A549 (cell line): ENCODE measurements at regions not wholly inside any gene's neighbourhood (a gene's known extent, or its start where the extent isn't known, plus 50 kb on each side); places are given as distances from the start of the nearest gene placed in this dataset.

Source experiments
- ATAC-seq, 2 experiments: fragments of 200-7000 bp in 1 of 2; fragments of >200 bp in 1 of 2; cut with Nextera tagmentation in 1 of 2; cut with Tn5 transposase in 1 of 2; 3 replicates each; pipeline versions ENCODE4 v1.8.0 to v1.9.1; 2018 to 2020; ENCODE audit warnings: mild to moderate bottlenecking in 1 of 2, moderate library complexity in 1 of 2
- CTCF ChIA-PET: fragments of 300-600 bp; sonication (Branson Sonifier 250); formaldehyde crosslinking; extraction: SDS; loops from one replicate; lab custom pipeline; 2021; ENCODE audit warnings: antibody characterized with exemption, inconsistent platforms; lab: Yijun Ruan, JAX
- POLR2A ChIA-PET: fragments of 350-600 bp; formaldehyde crosslinking; extraction: SDS; loops from one replicate; lab custom pipeline; 2021; ENCODE audit warnings: antibody characterized with exemption, inconsistent platforms; lab: Yijun Ruan, JAX
- DNase-seq, 2 experiments: peaks; one replicate each; pipeline versions ENCODE4 v3.0.0 to v3.0.0-alpha.2; 2011 to 2016; ENCODE audit warnings: low read depth in 1 of 2, low spot score in 1 of 2
- FAIRE-seq: peaks from 2 replicates; lab custom pipeline; 2011; peaks lifted over from hg19 to GRCh38; lab: Jason Lieb, UNC
- H3K27ac ChIP-seq, 2 experiments: fragments of >200 bp; sonication (Bioruptor Twin); formaldehyde crosslinking; 3 replicates each; pipeline ENCODE4 v1.5.1; 2016 to 2017
- H3K4me1 ChIP-seq: fragments of >200 bp; sonication (Bioruptor Twin); formaldehyde crosslinking; 3 replicates; pipeline ENCODE4 v1.6.1; 2016
- H3K4me2 ChIP-seq: fragments of >200 bp; sonication (Bioruptor Twin); formaldehyde crosslinking; 3 replicates; pipeline ENCODE4 v1.6.1; 2016
- H3K4me3 ChIP-seq: fragments of >200 bp; sonication (Bioruptor Twin); formaldehyde crosslinking; 3 replicates; pipeline ENCODE4 v1.5.1; 2016
- H3K9me3 ChIP-seq: fragments of >200 bp; sonication (Bioruptor Twin); formaldehyde crosslinking; 3 replicates; pipeline ENCODE4 v1.6.1; 2016
- BHLHE40 ChIP-seq: IDR thresholded peaks from 2 replicates; pipeline ENCODE4 v1.6.1; 2012; ENCODE audit warnings: low read depth, low read length, inconsistent platforms
- CBX2 ChIP-seq: fragments of 200-600 bp; sonication (generic); IDR thresholded peaks from 2 replicates; pipeline ENCODE4 v1.6.1; 2016; ENCODE audit warnings: low read depth, mild to moderate bottlenecking, borderline replicate concordance
- CEBPB ChIP-seq, 2 experiments: fragments of >200 bp in 1 of 2; sonication (Bioruptor Twin) in 1 of 2; formaldehyde crosslinking in 1 of 2; IDR thresholded peaks; 2 replicates each; pipeline ENCODE4 v1.6.1; 2012 to 2016
- EHMT2 ChIP-seq: fragments of 200-600 bp; sonication (generic); IDR thresholded peaks from 2 replicates; pipeline ENCODE4 v1.6.1; 2016; ENCODE audit warnings: antibody characterized with exemption, low read depth, mild to moderate bottlenecking, moderate library complexity
- FOSL2 ChIP-seq, 2 experiments: fragments of 450-650 bp in 1 of 2; fragments of >200 bp in 1 of 2; sonication (Bioruptor Twin) in 1 of 2; formaldehyde crosslinking; IDR thresholded peaks; 2 replicates each; pipeline versions ENCODE4 v1.5.0 to v1.6.1; 2016 to 2020; ENCODE audit warnings: mild to moderate bottlenecking in 1 of 2, moderate library complexity in 1 of 2
- FOXS1 ChIP-seq: fragments of 250-450 bp; sonication (Bioruptor Pico); IDR thresholded peaks from 2 replicates; pipeline ENCODE4 v1.5.0; 2020; ENCODE audit warnings: mild to moderate bottlenecking, moderate library complexity
- HOXA7 ChIP-seq: fragments of 250-450 bp; sonication (Bioruptor Pico); IDR thresholded peaks from 2 replicates; pipeline ENCODE4 v1.5.0; 2020; ENCODE audit warnings: mild to moderate bottlenecking, moderate library complexity
- KDM5A ChIP-seq: fragments of 200-600 bp; sonication (generic); IDR thresholded peaks from 2 replicates; pipeline ENCODE4 v1.6.1; 2016; ENCODE audit warnings: antibody characterized with exemption, mild to moderate bottlenecking
- NFE2L2 ChIP-seq: fragments of 150-350 bp; conservative IDR thresholded peaks from 2 replicates; pipeline ENCODE4 v1.6.1; 2014; ENCODE audit warnings: low read length
- PHF8 ChIP-seq: fragments of 200-600 bp; sonication (generic); IDR thresholded peaks from 2 replicates; pipeline ENCODE4 v1.6.1; 2016; ENCODE audit warnings: low read depth, mild to moderate bottlenecking, antibody characterized with exemption, moderate library complexity, borderline replicate concordance
- POLR2AphosphoS2 ChIP-seq: conservative IDR thresholded peaks from 2 replicates; pipeline ENCODE4 v1.6.1; 2012; ENCODE audit warnings: low read length, improper control_type of control experiment, inconsistent platforms
- RAD21 ChIP-seq, 2 experiments: fragments of >200 bp in 1 of 2; sonication (Bioruptor Twin) in 1 of 2; formaldehyde crosslinking in 1 of 2; IDR thresholded peaks in 1 of 2; conservative IDR thresholded peaks in 1 of 2; 2 replicates in 1 of 2; 3 replicates in 1 of 2; pipeline ENCODE4 v1.6.1; 2012 to 2018; ENCODE audit warnings: inconsistent platforms in 1 of 2
- RARB ChIP-seq: fragments of 250-450 bp; sonication (Bioruptor Pico); IDR thresholded peaks from 2 replicates; pipeline ENCODE4 v1.8.0; 2021; ENCODE audit warnings: mild to moderate bottlenecking, moderate library complexity
- REST ChIP-seq: fragments of 200-600 bp; sonication (generic); IDR thresholded peaks from 2 replicates; pipeline ENCODE4 v1.6.1; 2016; ENCODE audit warnings: antibody characterized with exemption, mild to moderate bottlenecking, moderate library complexity
- RNF2 ChIP-seq: fragments of 200-600 bp; sonication (generic); IDR thresholded peaks from 2 replicates; pipeline ENCODE4 v1.6.1; 2016; ENCODE audit warnings: low read depth, mild to moderate bottlenecking, antibody characterized with exemption, moderate library complexity, borderline replicate concordance
- TP53 ChIP-seq: fragments of 250-450 bp; sonication (Bioruptor Pico); IDR thresholded peaks from 2 replicates; pipeline ENCODE4 v1.5.0; 2021; ENCODE audit warnings: mild to moderate bottlenecking, moderate library complexity
- WGBS: methylation state at CpG from one replicate; pipeline ENCODE4 v1.1.6; 2017; ENCODE audit errors: missing lambda C conversion rate; 5-methylcytosine and 5-hydroxymethylcytosine counted together
- TF ChIP-seq, protein P1 (sequence below): fragments of 250-450 bp; sonication (Bioruptor Pico); IDR thresholded peaks from 2 replicates; pipeline ENCODE4 v1.5.0; 2021; ENCODE audit warnings: mild to moderate bottlenecking, moderate library complexity, borderline replicate concordance
- TF ChIP-seq, protein P2 (sequence below): fragments of >200 bp; sonication (Bioruptor Twin); formaldehyde crosslinking; IDR thresholded peaks from 3 replicates; pipeline ENCODE4 v1.5.1; 2016
- TF ChIP-seq, protein P3 (sequence below): fragments of 450-650 bp; IDR thresholded peaks from 2 replicates; pipeline ENCODE4 v1.6.1; 2014; ENCODE audit warnings: antibody characterized with exemption

DNA sequence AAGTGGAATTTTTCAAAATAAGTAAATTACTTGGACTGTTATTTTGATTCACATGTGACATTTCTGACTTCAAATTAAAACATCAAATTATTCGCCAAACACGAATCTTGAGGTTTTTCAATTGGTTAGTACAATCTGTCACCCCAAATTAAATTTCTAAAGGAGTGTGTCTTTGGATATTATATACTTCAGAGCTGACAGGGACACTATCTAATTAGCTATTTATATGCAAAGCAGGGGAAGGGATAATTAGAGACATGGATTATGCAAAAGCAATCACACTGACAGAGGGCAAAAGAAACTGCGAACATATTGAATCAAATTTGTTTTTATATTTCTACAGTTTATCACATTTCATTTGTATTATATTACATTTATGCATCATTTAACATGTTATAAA is 433.0 kb downstream of the KIF2B start (continued):
- TF ChIP-seq, protein P1, sequence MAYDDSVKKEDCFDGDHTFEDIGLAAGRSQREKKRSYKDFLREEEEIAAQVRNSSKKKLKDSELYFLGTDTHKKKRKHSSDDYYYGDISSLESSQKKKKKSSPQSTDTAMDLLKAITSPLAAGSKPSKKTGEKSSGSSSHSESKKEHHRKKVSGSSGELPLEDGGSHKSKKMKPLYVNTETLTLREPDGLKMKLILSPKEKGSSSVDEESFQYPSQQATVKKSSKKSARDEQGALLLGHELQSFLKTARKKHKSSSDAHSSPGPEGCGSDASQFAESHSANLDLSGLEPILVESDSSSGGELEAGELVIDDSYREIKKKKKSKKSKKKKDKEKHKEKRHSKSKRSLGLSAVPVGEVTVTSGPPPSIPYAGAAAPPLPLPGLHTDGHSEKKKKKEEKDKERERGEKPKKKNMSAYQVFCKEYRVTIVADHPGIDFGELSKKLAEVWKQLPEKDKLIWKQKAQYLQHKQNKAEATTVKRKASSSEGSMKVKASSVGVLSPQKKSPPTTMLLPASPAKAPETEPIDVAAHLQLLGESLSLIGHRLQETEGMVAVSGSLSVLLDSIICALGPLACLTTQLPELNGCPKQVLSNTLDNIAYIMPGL, result no peak
- TF ChIP-seq RAD21 (conservative IDR thresholded peaks at IDR 0.05 in 1 of 2, IDR thresholded peaks at IDR 0.05 in 1 of 2) (no peak), KDM5A (no peak), POLR2AphosphoS2 (no peak), NFE2L2 (no peak), RNF2 (no peak), HOXA7 (CRISPR knock-in tag) (no peak)
- TF ChIP-seq, all 56 proteins: peak for 0

- ChIA-PET POLR2A (no interaction called here), CTCF (interaction anchor here (0.5 kb wide), 1 partner anchor 131 kb away, joined by 3 read pairs; no protein-coding TSS in a partner anchor)
- WGBS, result 6% methylated on average over 4 of the region's 4 CpGs
- H3K9me3 ChIP-seq, result no peaks in the 10 kb centered on the region
- no peak overlapping the region for H3K27ac ChIP-seq
- DNase-seq (no peak), FAIRE-seq (no peak), ATAC-seq (no peak)
- no peak overlapping the region for H3K4me3 ChIP-seq
- H3K4me2 ChIP-seq, result no peak overlapping the region
- TF ChIP-seq TP53 (CRISPR knock-in tag) (no peak), FOSL2 (IDR thresholded peaks at IDR 0.05) (no peak), FOSL2 (CRISPR knock-in tag; IDR thresholded peaks at IDR 0.05) (no peak), EHMT2 (no peak), BHLHE40 (no peak), FOXS1 (CRISPR knock-in tag) (no peak), CBX2 (no peak), POLR2AphosphoS2 (no peak), PHF8 (no peak), REST (no peak), CEBPB (IDR thresholded peaks at IDR 0.05) (no peak), RARB (CRISPR knock-in tag) (no peak), NFE2L2 (no peak)
- TF ChIP-seq, protein P2, sequence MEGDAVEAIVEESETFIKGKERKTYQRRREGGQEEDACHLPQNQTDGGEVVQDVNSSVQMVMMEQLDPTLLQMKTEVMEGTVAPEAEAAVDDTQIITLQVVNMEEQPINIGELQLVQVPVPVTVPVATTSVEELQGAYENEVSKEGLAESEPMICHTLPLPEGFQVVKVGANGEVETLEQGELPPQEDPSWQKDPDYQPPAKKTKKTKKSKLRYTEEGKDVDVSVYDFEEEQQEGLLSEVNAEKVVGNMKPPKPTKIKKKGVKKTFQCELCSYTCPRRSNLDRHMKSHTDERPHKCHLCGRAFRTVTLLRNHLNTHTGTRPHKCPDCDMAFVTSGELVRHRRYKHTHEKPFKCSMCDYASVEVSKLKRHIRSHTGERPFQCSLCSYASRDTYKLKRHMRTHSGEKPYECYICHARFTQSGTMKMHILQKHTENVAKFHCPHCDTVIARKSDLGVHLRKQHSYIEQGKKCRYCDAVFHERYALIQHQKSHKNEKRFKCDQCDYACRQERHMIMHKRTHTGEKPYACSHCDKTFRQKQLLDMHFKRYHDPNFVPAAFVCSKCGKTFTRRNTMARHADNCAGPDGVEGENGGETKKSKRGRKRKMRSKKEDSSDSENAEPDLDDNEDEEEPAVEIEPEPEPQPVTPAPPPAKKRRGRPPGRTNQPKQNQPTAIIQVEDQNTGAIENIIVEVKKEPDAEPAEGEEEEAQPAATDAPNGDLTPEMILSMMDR, result no peak
- TF ChIP-seq, protein P3, sequence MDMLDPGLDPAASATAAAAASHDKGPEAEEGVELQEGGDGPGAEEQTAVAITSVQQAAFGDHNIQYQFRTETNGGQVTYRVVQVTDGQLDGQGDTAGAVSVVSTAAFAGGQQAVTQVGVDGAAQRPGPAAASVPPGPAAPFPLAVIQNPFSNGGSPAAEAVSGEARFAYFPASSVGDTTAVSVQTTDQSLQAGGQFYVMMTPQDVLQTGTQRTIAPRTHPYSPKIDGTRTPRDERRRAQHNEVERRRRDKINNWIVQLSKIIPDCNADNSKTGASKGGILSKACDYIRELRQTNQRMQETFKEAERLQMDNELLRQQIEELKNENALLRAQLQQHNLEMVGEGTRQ, result no peak
- no peaks in the 10 kb centered on the region for H3K4me1 ChIP-seq
Measured at GRCh38 chr17:54256401-54256929, 433.7 kb downstream of the KIF2B start.
